A673 (cell line): ENCODE measurements at regions not wholly inside any gene's neighbourhood (a gene's known extent, or its start where the extent isn't known, plus 50 kb on each side); places are given as distances from the start of the nearest gene placed in this dataset.
"Not testable (repeated sequence)": the region's sequence is repeated elsewhere in the genome, so short reads cannot be mapped to it uniquely, and the experiment has no call there.

ENCODE experiments used
- BruUV-seq: library from RNA; stranded (reverse); fragments of 400-500 nt; replicated peaks from 2 replicates; lab custom pipeline; 2021; lab: Mats Ljungman, UMichigan
- CTCF ChIA-PET: fragments of 300-600 bp; sonication (Branson Sonifier 250); formaldehyde crosslinking; loops from one replicate; lab custom pipeline; 2022; ENCODE audit warnings: antibody characterized with exemption; lab: Charles Lee
- POLR2A ChIA-PET: fragments of 300-600 bp; sonication (Branson Sonifier 250); formaldehyde crosslinking; loops from one replicate; lab custom pipeline; 2022; ENCODE audit warnings: antibody characterized with exemption; ENCODE audit not compliant: low non-redundant PET; lab: Charles Lee
- DNase-seq: peaks from one replicate; pipeline ENCODE4 v3.0.0-alpha.2; 2015; ENCODE audit warnings: low spot score
- H3K27ac ChIP-seq: fragments of 200-600 bp; sonication (generic); 2 replicates; pipeline ENCODE4 v1.5.1; 2016; ENCODE audit warnings: mixed run types, low read depth, mild to moderate bottlenecking, mixed read lengths, antibody characterized with exemption, low read length; ENCODE audit not compliant: poor library complexity, severe bottlenecking
- H3K27me3 ChIP-seq: fragments of 200-600 bp; sonication (generic); replicated peaks from 2 replicates; pipeline ENCODE4 v1.6.1; 2017; ENCODE audit warnings: mixed run types, low read depth, mild to moderate bottlenecking, mixed read lengths, antibody characterized with exemption, low read length; ENCODE audit not compliant: insufficient read depth, poor library complexity
- H3K36me3 ChIP-seq: fragments of 200-600 bp; sonication (generic); 2 replicates; pipeline ENCODE4 v1.6.1; 2016; ENCODE audit warnings: mixed run types, mild to moderate bottlenecking, mixed read lengths, antibody characterized with exemption, low read length; ENCODE audit not compliant: insufficient read depth, poor library complexity, severe bottlenecking
- H3K4me1 ChIP-seq: fragments of 200-600 bp; sonication (generic); 2 replicates; pipeline ENCODE4 v1.6.1; 2017; ENCODE audit warnings: mixed run types, mild to moderate bottlenecking, mixed read lengths, antibody characterized with exemption, low read length; ENCODE audit not compliant: insufficient read depth, poor library complexity, severe bottlenecking
- H3K4me3 ChIP-seq: fragments of 200-600 bp; sonication (generic); 2 replicates; pipeline ENCODE4 v1.5.1; 2016; ENCODE audit warnings: low read depth, mixed run types, mild to moderate bottlenecking, mixed read lengths, low read length; ENCODE audit not compliant: poor library complexity, severe bottlenecking
- H3K9me3 ChIP-seq: fragments of 200-600 bp; sonication (generic); 2 replicates; pipeline ENCODE4 v1.6.1; 2016; ENCODE audit warnings: mixed run types, low read depth, mild to moderate bottlenecking, mixed read lengths, antibody characterized with exemption, low read length; ENCODE audit not compliant: poor library complexity, severe bottlenecking
- EZH2 ChIP-seq: fragments of 200-600 bp; sonication (generic); IDR thresholded peaks from 2 replicates; pipeline ENCODE4 v1.6.1; 2017; ENCODE audit warnings: borderline replicate concordance, low read depth, mild to moderate bottlenecking, mixed read lengths, antibody characterized with exemption, low read length; ENCODE audit not compliant: poor library complexity, severe bottlenecking
- intact Hi-C: fragments of 100-400 bp; cut with micrococcal nuclease; formaldehyde crosslinking; loops from one replicate; pipeline ENCODE4 v1.10.0; 2022; ENCODE audit not compliant: unreplicated experiment
- TF ChIP-seq, protein P1 (sequence below): fragments of 300-800, 200-600 bp; sonication (generic); conservative IDR thresholded peaks from 2 replicates; pipeline ENCODE4 v1.5.1; 2017; ENCODE audit warnings: low read depth, mild to moderate bottlenecking, antibody characterized with exemption, low read length, moderate library complexity, mixed read lengths

- Histone ChIP-seq H3K27me3 (no peaks in the 10 kb centered on the region), H3K9me3 (no peaks in the 10 kb centered on the region), H3K4me3 (no peak overlapping the region), H3K27ac (no peak overlapping the region), H3K36me3 (no peaks in the 10 kb centered on the region), H3K4me1 (no peaks in the 10 kb centered on the region)
- no peak for DNase-seq
- POLR2A ChIA-PET = no interaction called here
- no TSS peak for BruUV-seq
- CTCF ChIA-PET = no interaction called here
- TF ChIP-seq, protein P1, sequence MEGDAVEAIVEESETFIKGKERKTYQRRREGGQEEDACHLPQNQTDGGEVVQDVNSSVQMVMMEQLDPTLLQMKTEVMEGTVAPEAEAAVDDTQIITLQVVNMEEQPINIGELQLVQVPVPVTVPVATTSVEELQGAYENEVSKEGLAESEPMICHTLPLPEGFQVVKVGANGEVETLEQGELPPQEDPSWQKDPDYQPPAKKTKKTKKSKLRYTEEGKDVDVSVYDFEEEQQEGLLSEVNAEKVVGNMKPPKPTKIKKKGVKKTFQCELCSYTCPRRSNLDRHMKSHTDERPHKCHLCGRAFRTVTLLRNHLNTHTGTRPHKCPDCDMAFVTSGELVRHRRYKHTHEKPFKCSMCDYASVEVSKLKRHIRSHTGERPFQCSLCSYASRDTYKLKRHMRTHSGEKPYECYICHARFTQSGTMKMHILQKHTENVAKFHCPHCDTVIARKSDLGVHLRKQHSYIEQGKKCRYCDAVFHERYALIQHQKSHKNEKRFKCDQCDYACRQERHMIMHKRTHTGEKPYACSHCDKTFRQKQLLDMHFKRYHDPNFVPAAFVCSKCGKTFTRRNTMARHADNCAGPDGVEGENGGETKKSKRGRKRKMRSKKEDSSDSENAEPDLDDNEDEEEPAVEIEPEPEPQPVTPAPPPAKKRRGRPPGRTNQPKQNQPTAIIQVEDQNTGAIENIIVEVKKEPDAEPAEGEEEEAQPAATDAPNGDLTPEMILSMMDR = no peak
- TF ChIP-seq EZH2 = no peak
- intact Hi-C loops = no loop called here
Observed at GRCh38 chr6:85237478-85237877, 212.4 kb upstream of the NT5E start.

DNA sequence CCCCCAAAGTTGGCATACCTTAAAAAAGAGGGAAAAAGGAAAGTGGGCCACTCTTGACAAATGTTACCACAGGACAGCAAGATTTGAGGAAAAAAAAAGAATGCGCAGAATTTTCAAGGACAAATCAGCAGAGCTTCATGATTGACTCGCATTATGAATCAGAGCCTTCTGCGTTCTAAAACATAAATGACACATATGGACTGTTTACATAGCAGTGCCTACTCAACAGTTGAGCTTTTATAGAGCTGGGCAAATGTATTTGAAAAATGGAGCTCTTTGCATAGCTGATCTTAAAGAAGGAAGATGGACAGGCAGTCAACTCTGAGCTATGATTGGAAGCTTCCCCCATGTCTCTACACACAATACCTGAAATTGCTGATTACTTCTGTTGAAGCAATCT is 213.2 kb upstream of the NT5E start:
- Histone ChIP-seq H3K9me3 (no peaks in the 10 kb centered on the region), H3K4me3 (no peak overlapping the region), H3K27me3 (no peaks in the 10 kb centered on the region), H3K4me1 (no peaks in the 10 kb centered on the region), H3K36me3 (no peaks in the 10 kb centered on the region), H3K27ac (no peak overlapping the region)
- DNase-seq = no peak
- POLR2A ChIA-PET = no interaction called here
- TF ChIP-seq, protein P1 = no peak
- TF ChIP-seq EZH2 = no peak
- intact Hi-C loops = no loop called here
- CTCF ChIA-PET = no interaction called here
- BruUV-seq = no TSS peak

- POLR2A ChIA-PET, BruUV-seq: not testable (repeated sequence)
Observed at GRCh38 chr6:85227345-85227744, 222.5 kb upstream of the NT5E start.

GRCh38 chr6:85212794-85213193 is 237.1 kb upstream of the NT5E start:
- CTCF ChIA-PET, DNase-seq, H3K9me3 ChIP-seq, H3K36me3 ChIP-seq, POLR2A ChIA-PET, H3K4me3 ChIP-seq, BruUV-seq, H3K27ac ChIP-seq, H3K4me1 ChIP-seq, intact Hi-C loops, H3K27me3 ChIP-seq: not testable (repeated sequence)

More at GRCh38 chr6:85227345-85227744, 222.5 kb upstream of the NT5E start:
- H3K27me3 ChIP-seq, H3K9me3 ChIP-seq, H3K4me1 ChIP-seq, H3K36me3 ChIP-seq, H3K27ac ChIP-seq, DNase-seq, CTCF ChIA-PET, H3K4me3 ChIP-seq, intact Hi-C loops: not testable (repeated sequence)
